NCI-H748 treated with DMSO at 0.1 percent for 48 hours (cell line): ENCODE measurements at regions not wholly inside any gene's neighbourhood (a gene's known extent, or its start where the extent isn't known, plus 50 kb on each side); places are given as distances from the start of the nearest gene placed in this dataset.

Experiments
- DNase-seq: peaks from one replicate; lab custom pipeline; 2025; lab: John Stamatoyannopoulos, UW

DNA sequence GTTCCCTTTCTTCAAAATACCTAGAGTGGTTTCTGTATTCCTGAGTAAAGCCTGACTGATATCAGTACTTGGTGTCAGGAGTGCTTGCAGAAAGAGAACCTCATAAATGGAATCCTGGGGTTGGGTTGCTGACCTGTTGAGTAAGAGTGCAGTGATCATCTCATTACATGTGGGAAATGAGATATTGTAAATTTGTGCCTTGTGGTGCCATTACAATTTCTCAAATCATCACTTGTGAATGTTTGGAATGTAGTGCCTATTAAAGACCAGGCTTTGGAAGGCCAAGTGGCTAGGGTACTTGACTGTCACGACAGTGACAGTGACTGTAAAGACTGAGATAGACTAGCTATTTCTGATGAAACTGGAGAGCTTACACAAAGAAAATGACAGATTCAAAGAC is 176.7 kb upstream of the CTTNBP2NL start:
- no peak for DNase-seq

DNA sequence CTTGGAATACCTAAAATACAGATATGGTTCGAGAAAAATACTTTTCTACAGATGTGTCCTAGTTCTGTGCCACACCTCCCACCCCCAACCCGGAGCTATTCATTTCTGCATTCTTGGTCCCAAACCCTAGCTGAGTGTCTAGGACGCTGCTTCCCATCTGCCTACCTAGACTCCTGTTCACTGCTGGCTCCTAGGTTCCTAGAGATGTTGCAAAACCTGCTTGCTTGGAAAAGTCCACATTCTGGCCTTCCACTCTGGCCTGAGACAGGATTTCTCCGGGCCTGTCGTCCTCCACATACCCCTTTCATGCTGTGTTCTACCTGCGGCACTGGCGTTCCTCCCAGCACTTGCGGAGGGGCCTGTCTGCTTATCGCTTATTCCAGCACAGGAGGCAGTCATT is 165.8 kb upstream of the CTTNBP2NL start:
- DNase-seq, result no peak

DNA sequence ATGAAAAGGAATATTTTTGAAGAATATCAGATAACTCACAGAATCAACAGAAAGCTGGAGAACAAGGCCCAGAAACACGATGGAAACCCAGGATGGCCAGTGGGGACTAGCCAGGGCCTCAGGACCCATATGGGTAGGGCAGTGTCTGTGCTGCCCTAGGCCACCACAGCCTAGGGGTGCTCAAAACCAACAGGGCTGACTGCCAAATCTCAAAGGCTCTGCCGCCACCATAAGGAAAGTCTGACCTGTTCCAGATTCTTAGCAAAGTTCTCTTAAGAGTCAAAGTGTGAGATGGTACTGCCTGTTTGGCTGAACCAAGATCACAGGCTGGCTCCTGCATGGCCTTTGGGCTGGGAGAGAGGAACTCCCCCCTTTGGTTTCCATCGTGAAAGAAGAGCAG is 164.7 kb upstream of the CTTNBP2NL start:
- no peak for DNase-seq

DNA sequence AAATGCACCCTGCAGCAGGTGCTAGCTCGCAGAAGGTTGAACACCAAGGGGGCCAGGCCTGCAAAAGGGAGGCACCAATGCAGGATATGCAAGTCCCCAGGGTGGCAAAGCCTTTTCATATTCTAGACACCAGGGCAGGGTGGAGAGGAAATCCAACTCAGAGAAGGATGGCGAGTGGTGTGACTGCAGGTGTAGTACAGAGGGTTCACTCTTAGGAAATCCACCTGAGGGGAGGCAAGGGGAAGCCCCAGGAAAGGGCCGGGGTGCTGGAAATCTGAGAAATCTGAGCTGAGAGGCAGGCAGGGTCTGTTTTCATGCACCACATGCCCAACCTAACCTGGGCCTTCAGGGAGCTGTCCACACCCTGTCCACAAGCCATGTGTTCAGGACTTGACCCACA is 163.2 kb upstream of the CTTNBP2NL start:
- no peak for DNase-seq

DNA sequence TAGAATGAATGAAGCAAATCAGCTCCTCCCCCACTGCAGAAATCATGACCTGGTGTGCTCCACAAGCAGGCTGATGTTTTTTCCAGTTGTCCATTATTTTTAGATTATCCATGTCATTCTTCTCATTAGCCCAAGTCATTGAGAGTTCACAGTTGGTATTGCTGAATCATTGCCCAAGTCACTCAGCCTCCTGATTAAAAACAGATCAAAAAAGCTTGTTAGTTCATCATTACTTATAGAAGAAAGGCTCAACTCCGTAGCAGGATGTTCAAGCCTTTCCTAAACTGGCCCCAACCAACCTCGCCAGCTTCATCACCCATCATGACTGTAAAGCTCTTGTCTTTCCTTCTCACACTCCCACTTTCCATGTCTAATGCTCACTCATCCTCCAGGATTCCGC is 161.3 kb upstream of the CTTNBP2NL start:
- DNase-seq, result no peak

DNA sequence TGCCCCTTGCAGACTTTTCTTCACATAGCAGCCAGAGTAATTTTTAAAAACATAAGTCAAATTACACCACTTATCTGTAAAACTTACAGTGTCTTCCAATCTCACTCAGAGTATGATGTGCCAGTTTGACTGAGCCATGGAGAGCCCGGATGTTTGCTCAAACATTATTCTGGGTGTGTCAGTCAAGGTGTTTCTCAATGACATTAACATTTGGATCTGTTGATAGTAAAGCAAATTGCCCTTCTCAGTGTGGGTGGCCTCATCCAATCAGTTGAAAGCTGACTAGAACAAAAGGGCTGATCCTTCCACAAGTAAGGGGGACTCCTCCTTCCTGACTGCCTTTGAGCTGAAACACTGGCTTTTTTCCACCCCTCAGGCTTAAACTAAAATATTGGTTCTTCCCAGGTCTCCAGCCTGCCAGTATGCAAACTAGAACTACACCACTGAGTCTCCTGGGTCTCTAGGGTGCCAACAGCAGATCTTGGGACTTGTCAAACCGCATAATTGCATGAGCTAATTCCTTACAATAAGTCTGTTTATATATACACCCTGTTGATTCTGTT is 157.9 kb upstream of the CTTNBP2NL start:
- DNase-seq, result peak; percentile 98

DNA sequence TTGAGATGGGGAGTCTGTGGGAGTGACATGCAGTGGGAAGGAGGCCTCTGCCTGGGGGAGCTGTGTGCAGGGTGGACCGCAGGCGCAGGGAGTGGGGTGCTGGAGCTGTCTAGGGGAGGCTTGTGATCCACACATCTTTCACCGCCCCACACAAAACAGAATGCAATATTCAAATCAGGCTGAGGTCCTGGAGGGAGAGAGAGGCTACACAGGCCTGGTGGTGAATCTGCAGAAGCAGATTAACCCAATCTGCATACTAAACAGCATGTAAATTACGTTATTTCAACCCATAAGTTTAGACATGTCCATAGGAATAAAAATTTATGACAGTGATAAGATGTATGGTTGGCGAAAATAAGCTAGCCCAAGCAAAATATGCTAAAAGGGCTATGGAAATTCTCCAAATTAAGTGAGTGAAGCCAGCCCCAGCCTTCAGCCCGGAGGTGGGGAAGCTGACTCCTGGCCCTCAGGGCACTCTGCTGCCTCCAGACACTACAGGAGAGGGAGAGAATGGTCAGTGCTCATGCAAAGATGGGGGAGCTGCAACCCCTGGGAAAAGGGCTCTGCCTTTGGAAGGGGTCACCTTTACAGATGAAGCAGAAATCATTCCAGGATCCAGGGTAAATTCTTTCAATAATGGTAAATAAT is 156.2 kb upstream of the CTTNBP2NL start:
- no peak for DNase-seq

DNA sequence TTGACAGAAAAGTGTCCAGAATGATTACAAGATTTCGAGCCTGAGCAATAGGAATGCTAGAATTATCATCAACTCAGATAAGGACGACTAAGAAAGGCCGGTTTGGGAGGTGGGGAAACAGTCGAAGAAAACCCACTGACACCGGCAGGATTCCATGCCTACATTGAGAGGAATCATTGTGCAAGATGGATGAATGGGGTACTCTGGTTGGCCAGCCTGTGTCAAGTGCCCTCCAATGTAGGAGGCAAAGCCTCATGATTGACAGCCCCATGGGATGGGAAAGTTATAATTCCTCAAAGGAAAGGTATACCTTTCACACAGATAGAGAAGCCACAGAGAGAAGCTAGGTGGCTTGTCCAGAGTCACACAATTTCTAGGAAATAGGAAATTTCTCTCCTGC is 153.5 kb upstream of the CTTNBP2NL start:
- no peak for DNase-seq

DNA sequence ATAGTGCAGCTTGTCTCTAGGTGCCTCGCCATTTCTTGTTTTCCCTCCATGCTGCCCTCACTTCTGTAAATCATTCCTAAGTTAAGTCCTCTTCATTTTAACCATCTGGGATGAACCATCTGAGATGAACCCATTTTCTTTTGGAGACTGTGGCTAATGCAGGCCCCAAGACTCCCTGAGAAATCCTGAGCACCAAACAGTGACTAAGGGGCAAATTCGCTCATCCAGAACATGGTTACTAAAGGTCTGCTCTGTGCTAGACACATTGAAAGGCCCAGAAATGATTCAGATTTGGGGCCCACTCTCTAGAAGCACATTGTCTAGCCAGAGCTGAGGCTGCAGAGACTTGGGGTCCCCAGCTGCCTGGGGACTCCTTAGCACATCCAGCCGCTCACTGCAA is 151.9 kb upstream of the CTTNBP2NL start:
- DNase-seq, result no peak

DNA sequence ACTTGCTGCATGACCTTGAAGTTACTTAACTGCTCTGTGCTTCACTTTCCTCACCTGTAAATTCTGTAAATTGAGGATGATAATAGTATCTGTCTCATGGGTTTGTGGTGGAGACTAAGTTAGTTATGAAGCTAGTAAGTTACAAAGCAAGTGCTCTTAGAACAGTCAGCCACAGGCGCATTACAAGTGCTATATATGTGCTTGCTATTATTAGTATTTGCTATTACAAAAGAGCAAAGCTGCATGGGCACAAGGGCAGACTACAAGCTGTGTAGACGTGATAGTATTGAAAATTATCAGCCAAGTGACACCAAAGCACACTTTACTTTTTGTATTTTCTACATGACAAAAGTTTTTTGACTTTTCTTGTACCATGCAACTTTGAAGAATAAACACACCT is 150.9 kb upstream of the CTTNBP2NL start:
- DNase-seq, result no peak

DNA sequence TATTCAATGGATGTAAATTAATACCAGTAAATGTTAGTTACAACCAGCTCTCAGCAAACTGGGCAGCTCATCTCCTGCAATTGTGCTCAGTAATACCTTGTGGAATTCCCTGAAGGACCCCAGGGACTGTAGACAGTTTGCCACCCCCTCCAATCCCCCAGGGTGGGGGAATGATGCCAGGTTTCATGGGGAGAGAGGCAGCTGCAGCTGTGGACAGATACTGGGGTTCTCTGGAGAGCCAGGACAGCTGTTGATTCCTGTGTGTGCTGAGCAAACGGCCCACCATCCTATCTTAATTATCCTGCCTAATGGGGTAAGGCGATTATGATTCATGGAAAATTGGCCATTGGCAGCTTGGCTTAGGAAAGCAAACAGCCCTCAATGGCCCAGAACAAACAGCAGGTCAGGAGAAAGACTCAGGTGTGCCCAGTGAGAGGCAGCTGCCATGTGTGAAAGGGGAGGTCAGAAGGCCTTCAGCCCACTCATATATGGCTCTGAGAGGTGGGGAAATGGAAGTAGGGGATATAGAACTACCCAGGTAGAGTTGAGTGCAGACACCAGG is 148.9 kb upstream of the CTTNBP2NL start:
- DNase-seq, result peak; percentile 94

DNA sequence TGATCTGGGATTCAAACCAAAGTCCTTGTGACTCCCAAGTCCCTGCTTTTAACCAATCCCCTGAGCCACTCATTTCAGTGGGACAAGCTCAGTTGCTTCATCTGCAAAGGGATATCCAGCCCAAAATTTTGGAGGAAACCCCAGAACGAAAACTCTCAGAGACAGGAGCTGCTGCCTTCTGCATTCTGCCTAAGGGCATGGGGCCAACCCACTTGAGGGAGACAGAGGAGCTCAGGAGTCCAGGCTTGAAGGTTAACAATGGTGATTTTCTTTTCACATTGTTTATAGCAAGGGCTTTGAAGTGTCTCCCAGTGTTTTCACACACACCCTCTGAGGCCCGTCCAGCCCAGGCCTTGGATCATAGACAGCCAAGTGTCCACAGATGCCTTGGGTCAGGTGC is 148.1 kb upstream of the CTTNBP2NL start:
- no peak for DNase-seq

DNA sequence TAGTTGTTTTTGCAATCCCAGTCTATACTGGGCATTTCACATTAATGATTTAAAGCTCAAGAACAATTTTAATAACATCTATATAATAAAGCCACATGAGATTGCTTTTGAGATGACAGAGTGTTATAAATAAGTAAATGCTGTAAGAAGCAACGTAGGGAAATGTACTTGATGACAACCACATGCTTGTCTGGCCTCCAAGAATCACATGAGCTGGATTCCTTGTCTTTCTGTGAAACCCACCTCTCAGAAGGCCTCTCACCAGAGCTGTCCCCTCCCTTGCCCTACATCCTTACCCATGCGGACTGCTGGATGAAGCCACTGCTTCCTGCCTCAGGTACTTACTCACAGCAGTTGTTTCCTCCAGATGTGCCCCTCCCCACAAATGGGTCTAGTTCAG is 145.1 kb upstream of the CTTNBP2NL start:
- no peak for DNase-seq

DNA sequence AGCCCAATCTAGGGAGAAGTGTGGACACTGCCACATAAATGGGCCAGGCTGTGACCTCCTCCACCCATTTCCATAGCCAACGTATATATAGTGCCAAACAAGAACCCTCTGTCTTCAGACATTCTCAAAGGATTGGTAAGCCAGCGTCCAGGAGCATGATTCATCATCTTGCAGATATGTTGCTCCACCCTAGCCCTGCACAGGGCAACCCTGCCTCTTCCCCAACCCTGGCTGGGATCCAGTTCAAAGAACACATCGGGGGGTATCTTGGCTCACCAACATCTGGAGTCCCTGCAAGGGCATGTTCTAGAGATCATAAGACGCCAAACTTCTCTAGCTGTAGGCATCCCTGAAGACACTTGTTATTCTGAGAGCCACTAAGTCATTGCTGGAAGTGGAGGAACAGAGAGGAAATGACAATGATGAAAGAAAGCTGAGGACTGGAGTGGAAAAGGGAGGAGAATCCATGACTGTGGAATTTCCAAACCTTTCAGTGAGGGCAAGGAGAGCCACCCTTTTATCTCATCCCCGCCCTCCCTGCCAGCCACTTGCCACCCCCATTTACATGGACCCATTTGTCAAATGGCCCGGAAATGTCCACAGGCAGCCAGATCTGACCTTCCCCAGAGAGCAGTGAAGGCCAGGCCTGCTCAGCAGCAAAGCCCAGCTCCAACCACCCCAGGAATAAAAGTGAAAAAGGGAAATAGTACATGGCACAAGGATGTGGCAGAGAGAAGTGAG is 144.1 kb upstream of the CTTNBP2NL start:
- no peak for DNase-seq

DNA sequence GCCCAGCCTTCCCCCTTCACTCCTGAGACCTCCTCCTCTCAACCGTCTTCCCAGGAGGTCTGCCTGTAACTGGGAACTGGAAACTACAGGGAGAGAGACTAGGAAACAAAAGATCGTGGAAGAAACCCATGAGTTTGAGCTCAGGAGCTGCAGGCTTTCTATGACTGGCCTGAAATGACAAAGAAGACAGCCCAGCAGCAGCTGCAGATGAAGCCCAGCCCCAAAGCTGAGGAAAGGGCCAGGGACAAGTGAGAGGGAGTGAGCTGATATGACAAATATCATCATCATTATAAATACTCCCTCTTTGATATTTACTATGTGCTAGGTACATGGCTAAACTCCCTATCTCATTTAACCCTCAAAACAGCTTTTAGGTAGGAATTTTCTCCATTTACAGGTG is 142.6 kb upstream of the CTTNBP2NL start:
- DNase-seq, result no peak

DNA sequence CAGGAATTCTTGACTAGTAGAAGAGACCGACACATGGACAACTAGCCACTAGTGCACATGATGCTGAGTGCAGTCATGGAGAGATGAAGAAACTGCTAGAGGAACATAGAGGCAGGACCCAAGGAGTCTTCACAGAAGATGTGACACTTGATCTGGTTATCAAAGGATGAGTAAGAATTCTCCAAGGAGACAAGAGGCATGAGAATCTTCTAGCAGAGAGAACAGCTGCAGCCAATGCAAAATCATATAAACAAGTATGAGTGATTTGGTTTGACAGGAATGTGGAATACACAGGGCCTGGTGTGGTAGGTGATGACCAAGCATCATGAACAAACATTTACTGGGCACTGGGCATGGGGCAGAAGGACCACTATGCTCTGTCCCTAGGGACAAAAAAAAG is 140.9 kb upstream of the CTTNBP2NL start:
- DNase-seq, result no peak

DNA sequence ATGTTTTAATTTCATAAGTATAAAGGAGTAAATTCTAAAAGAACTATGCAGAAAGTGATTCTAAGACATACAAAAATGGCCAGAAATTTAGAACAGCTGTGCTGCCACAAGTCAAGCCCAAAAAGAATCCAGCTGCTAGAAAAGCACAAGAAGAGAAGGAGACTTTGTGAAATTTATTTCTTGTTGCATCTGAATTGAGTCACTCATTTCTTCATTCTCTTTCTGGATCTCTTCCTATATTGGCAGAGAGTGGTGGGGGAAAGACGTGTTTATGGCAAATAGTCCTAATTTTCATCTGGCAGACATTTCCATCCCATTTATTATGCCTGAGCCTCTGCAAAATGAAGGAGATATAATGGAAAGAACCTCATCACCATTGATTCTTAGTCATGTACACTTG is 139.6 kb upstream of the CTTNBP2NL start:
- DNase-seq, result no peak

DNA sequence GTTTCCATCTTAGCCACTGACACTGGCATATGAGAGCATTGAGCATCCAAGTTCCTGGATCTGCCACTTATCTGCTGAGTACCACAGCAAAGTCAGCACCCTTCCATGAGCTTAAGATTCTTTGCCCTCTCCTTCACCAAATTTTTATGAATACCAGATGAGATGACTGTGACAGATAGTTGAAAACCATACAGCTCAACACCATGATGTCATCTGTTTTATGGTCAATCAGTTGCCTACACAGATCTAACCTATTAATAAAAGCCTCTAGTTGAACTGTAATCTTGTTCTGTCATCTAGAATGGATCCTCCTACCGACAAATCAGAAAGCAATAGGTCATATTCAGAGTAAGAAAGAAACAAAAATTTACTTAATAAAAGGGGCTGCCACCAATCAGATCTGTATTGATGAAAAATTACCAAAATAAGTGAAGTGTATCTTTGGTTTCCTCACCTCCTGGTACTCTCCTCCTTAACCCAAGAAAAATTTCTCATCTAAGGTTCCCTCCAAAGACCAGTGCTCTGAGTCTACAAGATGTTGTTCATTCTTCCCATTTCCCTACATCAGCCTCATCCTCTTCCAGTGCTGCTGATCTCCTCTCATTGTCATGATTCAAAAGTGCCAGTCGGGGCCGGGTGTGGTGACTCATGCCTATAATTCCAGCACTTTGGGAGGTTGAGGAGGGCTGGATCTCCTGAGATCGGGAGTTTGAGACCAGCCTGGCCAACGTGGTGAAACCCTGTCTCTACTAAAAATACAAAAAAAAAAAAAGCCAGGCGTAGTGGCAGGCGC is 138.8 kb upstream of the CTTNBP2NL start:
- DNase-seq, result no peak

DNA sequence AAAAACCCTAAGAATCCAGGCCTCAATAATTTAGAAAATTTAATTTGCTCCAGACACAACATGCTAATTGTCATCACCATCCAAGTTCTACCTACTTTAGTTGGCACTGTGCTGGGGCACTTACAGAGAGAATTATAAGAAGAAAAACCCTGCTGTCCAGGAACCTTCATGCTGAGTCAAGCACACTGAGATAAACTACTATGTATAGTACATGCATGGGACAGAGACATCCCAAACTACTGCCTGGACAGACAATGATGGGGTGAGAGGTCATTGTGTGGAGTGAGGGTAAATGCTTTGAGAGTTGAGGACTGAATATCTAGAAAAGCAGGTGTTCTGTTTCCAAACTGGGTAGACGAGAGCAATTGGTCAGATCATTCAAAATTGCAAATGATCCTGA is 135.3 kb upstream of the CTTNBP2NL start:
- no peak for DNase-seq

DNA sequence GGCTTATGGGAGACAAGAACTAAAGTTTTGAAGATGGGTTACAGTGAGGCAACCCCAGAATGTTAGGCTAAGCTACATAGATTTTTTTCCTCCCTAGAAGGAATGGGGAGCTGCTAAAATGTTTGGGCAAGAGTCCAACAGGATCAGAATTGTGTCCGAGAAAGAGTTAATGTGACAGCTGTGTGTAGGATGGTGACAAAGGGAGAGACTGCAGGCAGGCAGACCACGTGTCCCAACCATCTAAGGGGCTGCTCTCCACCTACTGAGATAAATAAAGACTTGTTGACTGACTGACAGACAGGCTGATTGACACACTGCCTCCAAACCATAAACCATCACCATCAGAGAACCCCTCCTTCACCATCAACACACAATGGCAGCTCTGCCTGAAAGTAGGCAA is 133.7 kb upstream of the CTTNBP2NL start:
- DNase-seq, result no peak

DNA sequence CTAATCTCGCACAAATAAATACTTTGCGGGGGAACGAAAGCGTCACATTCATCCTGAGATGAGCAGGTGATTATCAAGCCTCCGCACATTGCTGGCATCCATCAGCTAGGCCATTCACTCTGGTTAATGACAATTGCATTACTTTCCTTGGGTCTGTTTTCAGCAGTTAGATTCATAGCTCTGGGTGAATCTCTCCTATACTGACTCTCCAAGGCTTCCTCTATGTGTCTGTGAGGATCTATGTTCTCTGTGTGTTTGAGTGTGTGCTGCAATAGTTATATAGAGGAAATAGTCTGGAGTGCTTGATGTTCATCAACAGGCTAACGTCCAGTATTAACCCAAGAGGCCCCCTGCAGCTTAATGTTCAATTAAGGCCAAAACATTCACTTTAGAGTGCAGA is 133.0 kb upstream of the CTTNBP2NL start:
- no peak for DNase-seq

DNA sequence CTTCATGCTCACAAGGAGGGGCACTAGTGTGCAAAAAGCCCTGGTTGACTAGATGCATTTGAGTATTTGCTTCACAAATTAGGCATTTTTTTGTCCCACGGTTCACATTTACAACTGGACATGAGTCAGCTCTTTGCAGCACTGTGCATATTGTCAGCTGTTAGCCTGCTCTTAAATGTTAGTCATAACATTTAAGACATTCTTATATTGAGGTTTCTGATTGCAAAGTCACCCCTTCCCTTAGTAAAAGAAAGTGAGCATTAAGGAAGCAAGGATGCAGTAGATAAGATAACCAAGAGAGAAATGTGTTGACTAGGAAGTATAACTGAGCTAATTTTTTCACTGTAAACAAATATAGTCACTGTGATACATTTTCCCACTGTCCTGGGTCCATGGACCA is 132.6 kb upstream of the CTTNBP2NL start:
- DNase-seq, result no peak

DNA sequence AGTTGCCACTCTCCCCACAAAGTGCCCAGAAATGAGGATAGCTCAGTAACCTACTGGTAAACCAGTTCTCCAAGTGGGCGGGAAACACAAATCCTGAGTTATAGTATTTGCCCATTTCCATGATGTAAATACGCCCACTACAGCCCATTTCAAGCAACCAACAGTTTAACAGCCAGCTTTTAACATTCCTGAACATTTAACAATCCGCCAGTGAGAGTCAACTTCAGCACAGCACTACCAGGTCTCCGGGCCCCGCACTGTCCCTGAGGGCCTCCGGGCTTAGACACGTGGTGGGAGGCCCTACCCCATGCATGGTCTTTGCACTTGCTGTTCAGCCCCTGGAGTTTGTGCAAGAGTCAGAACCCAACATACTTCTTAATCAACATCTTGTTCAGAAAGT is 132.0 kb upstream of the CTTNBP2NL start:
- no peak for DNase-seq
